Endodermal cell (in vitro differentiated cells): ENCODE measurements at regions not wholly inside any gene's neighbourhood (a gene's known extent, or its start where the extent isn't known, plus 50 kb on each side); places are given as distances from the start of the nearest gene placed in this dataset.

Experiments
- DNase-seq: peaks from one replicate; pipeline ENCODE4 v3.0.0-alpha.2; 2017
- H3K27ac ChIP-seq: 2 replicates; pipeline ENCODE4 v1.5.1; 2013; ENCODE audit warnings: mild to moderate bottlenecking, low read depth, low read length, moderate library complexity
- H3K27me3 ChIP-seq: 2 replicates; pipeline ENCODE4 v1.6.1; 2013; ENCODE audit warnings: mild to moderate bottlenecking, low read length, moderate library complexity; ENCODE audit not compliant: insufficient read depth, control insufficient read depth, poor library complexity, severe bottlenecking
- H3K36me3 ChIP-seq: 2 replicates; pipeline ENCODE4 v1.7.0; 2013; ENCODE audit warnings: mild to moderate bottlenecking, low read length, moderate library complexity; ENCODE audit not compliant: control insufficient read depth, insufficient read depth
- H3K4me1 ChIP-seq: one replicate; pipeline ENCODE4 v1.7.0; 2013; ENCODE audit warnings: low read length; ENCODE audit not compliant: control insufficient read depth, insufficient read depth
- H3K4me3 ChIP-seq: 2 replicates; pipeline ENCODE4 v1.5.1; 2013; ENCODE audit warnings: mild to moderate bottlenecking, low read length, moderate library complexity
- H3K9ac ChIP-seq: 2 replicates; pipeline ENCODE4 v1.6.1; 2013; ENCODE audit warnings: mild to moderate bottlenecking, low read length, moderate library complexity; ENCODE audit not compliant: poor library complexity, severe bottlenecking; ENCODE audit errors: extremely low read depth
- H3K9me3 ChIP-seq: 2 replicates; pipeline ENCODE4 v1.6.1; 2013; ENCODE audit warnings: mild to moderate bottlenecking, low read length, moderate library complexity; ENCODE audit not compliant: control insufficient read depth
- H3K27ac Mint-ChIP-seq: 2 replicates; pipeline ENCODE4 v1.8.0; 2020; ENCODE audit warnings: mixed read lengths
- H3K27me3 Mint-ChIP-seq: 2 replicates; pipeline ENCODE4 v1.8.0; 2021; ENCODE audit warnings: mild to moderate bottlenecking, mixed read lengths; ENCODE audit not compliant: insufficient read depth
- H3K36me3 Mint-ChIP-seq: 2 replicates; pipeline ENCODE4 v1.8.0; 2020; ENCODE audit warnings: low read depth, mixed read lengths
- H3K4me1 Mint-ChIP-seq: 2 replicates; pipeline ENCODE4 v1.8.0; 2020; ENCODE audit warnings: mixed read lengths
- H3K4me3 Mint-ChIP-seq: 2 replicates; pipeline ENCODE4 v1.8.0; 2020; ENCODE audit warnings: mild to moderate bottlenecking, moderate library complexity, mixed read lengths
- H3K9me3 Mint-ChIP-seq: 2 replicates; pipeline ENCODE4 v1.8.0; 2020; ENCODE audit warnings: mild to moderate bottlenecking, mixed read lengths
- CTCF ChIP-seq: fragments of 200-600 bp; sonication (generic); conservative IDR thresholded peaks from 2 replicates; pipeline ENCODE4 v1.5.0; 2021; ENCODE audit warnings: antibody characterized with exemption, mild to moderate bottlenecking
- WGBS, 2 experiments: methylation state at CpG; one replicate each; pipeline versions ENCODE4 v1.1.5 to v1.1.7; 2013; ENCODE audit warnings: missing lambda C conversion rate in 2 of 2, mixed read lengths in 1 of 2; ENCODE audit not compliant: insufficient coverage in 1 of 2, insufficient read length in 1 of 2; 5-methylcytosine and 5-hydroxymethylcytosine counted together

DNA sequence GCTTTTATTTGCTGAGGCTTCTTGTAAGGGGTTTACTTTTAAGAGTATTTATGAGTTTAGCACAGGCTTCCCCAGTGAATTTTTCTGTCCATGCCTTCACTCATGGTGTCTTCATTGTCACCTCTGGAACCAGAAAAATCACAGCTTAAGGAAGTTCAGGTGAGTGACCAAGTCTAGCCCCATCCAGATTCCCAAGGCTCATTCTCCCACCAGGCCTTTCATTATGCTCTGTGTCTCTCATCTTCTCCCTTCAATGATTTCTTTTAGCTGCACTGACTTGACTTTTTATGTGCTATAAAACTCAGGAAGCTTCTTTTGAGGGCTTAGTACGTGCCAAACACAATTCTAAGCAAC, 64.9 kb upstream of the NEDD9 start:
- H3K27ac Mint-ChIP-seq, result no peak overlapping the region
- peaks cover 3% of the 10 kb centered on the region for H3K36me3 Mint-ChIP-seq
- H3K9ac ChIP-seq, result no peak overlapping the region
- H3K9me3 ChIP-seq, result peaks cover 26% of the 10 kb centered on the region
- DNase-seq, result no peak
- H3K4me3 ChIP-seq, result no peak overlapping the region
- WGBS, 2 experiments, result 90% methylated on average over 1 of the region's 1 CpG; no CpG with 5 or more reads in 1 of the 2 experiments
- no peaks in the 10 kb centered on the region for H3K27me3 Mint-ChIP-seq
- H3K9me3 Mint-ChIP-seq, result peaks cover 42% of the 10 kb centered on the region
- H3K4me3 Mint-ChIP-seq, result no peak overlapping the region
- H3K4me1 Mint-ChIP-seq, result peaks cover 4% of the 10 kb centered on the region
- no peaks in the 10 kb centered on the region for H3K27me3 ChIP-seq
- no peaks in the 10 kb centered on the region for H3K4me1 ChIP-seq
- no peak for TF ChIP-seq CTCF
- no peak overlapping the region for H3K27ac ChIP-seq
- H3K36me3 ChIP-seq, result no peaks in the 10 kb centered on the region

GRCh38 chr6:11296449-11297375, 64.2 kb upstream of the NEDD9 start:
- H3K4me1 Mint-ChIP-seq, result peaks cover 4% of the 10 kb centered on the region
- peaks cover 26% of the 10 kb centered on the region for H3K9me3 ChIP-seq
- H3K36me3 Mint-ChIP-seq, result peaks cover 3% of the 10 kb centered on the region
- no peaks in the 10 kb centered on the region for H3K36me3 ChIP-seq
- H3K4me3 ChIP-seq, result no peak overlapping the region
- 95% methylated on average over 8 to 11 of the region's 11 CpGs for WGBS, 2 experiments
- H3K9me3 Mint-ChIP-seq, result peaks cover 42% of the 10 kb centered on the region
- no peak for TF ChIP-seq CTCF
- no peaks in the 10 kb centered on the region for H3K4me1 ChIP-seq
- H3K27me3 ChIP-seq, result no peaks in the 10 kb centered on the region
- no peaks in the 10 kb centered on the region for H3K27me3 Mint-ChIP-seq
- H3K9ac ChIP-seq, result no peak overlapping the region
- no peak overlapping the region for H3K4me3 Mint-ChIP-seq
- H3K27ac Mint-ChIP-seq, result no peak overlapping the region
- no peak overlapping the region for H3K27ac ChIP-seq
- DNase-seq, result no peak

- Histone ChIP-seq H3K27me3 (no peaks in the 10 kb centered on the region), H3K36me3 (no peaks in the 10 kb centered on the region), H3K27ac (no peak overlapping the region), H3K9ac (no peak overlapping the region), H3K9me3 (peaks cover 26% of the 10 kb centered on the region), H3K4me3 (no peak overlapping the region), H3K4me1 (no peaks in the 10 kb centered on the region)
- DNase-seq, result no peak
- no peaks in the 10 kb centered on the region for H3K27me3 Mint-ChIP-seq
- peaks cover 4% of the 10 kb centered on the region for H3K4me1 Mint-ChIP-seq
- H3K9me3 Mint-ChIP-seq, result peaks cover 37% of the 10 kb centered on the region
- no peak overlapping the region for H3K4me3 Mint-ChIP-seq
- no peak for TF ChIP-seq CTCF
- peaks cover 3% of the 10 kb centered on the region for H3K36me3 Mint-ChIP-seq
- no peak overlapping the region for H3K27ac Mint-ChIP-seq
- WGBS, 2 experiments, result 100% methylated on average over 2 of the region's 2 CpGs; no CpG with 5 or more reads in 1 of the 2 experiments
These were observed 63.5 kb upstream of the NEDD9 start for GRCh38 chr6:11295969-11296368.
